Ishikawa (cell line): ENCODE measurements at regions not wholly inside any gene's neighbourhood (a gene's known extent, or its start where the extent isn't known, plus 50 kb on each side); places are given as distances from the start of the nearest gene placed in this dataset.

Experiments
- CEBPB ChIP-seq: IDR thresholded peaks from 2 replicates; pipeline ENCODE4 v1.6.1; 2012
- CREB1 ChIP-seq: IDR thresholded peaks from 2 replicates; pipeline ENCODE4 v1.6.1; 2012; ENCODE audit warnings: low read depth
- EGR1 ChIP-seq: IDR thresholded peaks from 2 replicates; pipeline ENCODE4 v1.6.1; 2012
- EP300 ChIP-seq: IDR thresholded peaks from 2 replicates; pipeline ENCODE4 v1.6.1; 2012; ENCODE audit warnings: borderline replicate concordance
- FOXM1 ChIP-seq: IDR thresholded peaks from 2 replicates; pipeline ENCODE4 v1.6.1; 2012; ENCODE audit warnings: low read depth, borderline replicate concordance
- MAX ChIP-seq: IDR thresholded peaks from 2 replicates; pipeline ENCODE4 v1.6.1; 2012
- NFIC ChIP-seq: IDR thresholded peaks from 2 replicates; pipeline ENCODE4 v1.6.1; 2012
- RAD21 ChIP-seq: IDR thresholded peaks from 2 replicates; pipeline ENCODE4 v1.6.1; 2012; ENCODE audit warnings: low read depth
- REST ChIP-seq: IDR thresholded peaks from 2 replicates; pipeline ENCODE4 v1.6.1; 2012; ENCODE audit warnings: low read depth, mild to moderate bottlenecking
- TAF1 ChIP-seq: IDR thresholded peaks from 2 replicates; pipeline ENCODE4 v1.6.1; 2012; ENCODE audit warnings: low read depth, mild to moderate bottlenecking
- TCF12 ChIP-seq: IDR thresholded peaks from 2 replicates; pipeline ENCODE4 v1.6.1; 2012; ENCODE audit warnings: low read depth
- TEAD4 ChIP-seq: IDR thresholded peaks from 2 replicates; pipeline ENCODE4 v1.6.1; 2012
- USF1 ChIP-seq: IDR thresholded peaks from 2 replicates; pipeline ENCODE4 v1.6.1; 2012
- YY1 ChIP-seq: IDR thresholded peaks from 2 replicates; pipeline ENCODE4 v1.6.1; 2012; ENCODE audit warnings: low read depth
- ZBTB7A ChIP-seq: IDR thresholded peaks from 2 replicates; pipeline ENCODE4 v1.6.1; 2012; ENCODE audit warnings: low read depth

- no peak for TF ChIP-seq REST
- TF ChIP-seq RAD21 = no peak
Measured at GRCh38 chr6:80488190-80488589, 381.7 kb downstream of the BCKDHB start.

GRCh38 chr6:80482056-80482455 is 375.6 kb downstream of the BCKDHB start:
- no peak for TF ChIP-seq ZBTB7A
- no peak for TF ChIP-seq YY1
- no peak for TF ChIP-seq FOXM1
- no peak for TF ChIP-seq EP300
- no peak for TF ChIP-seq CREB1
- no peak for TF ChIP-seq NFIC
- no peak for TF ChIP-seq MAX
- TF ChIP-seq TCF12 = no peak
- no peak for TF ChIP-seq CEBPB
- no peak for TF ChIP-seq REST
- TF ChIP-seq RAD21 = no peak
- TF ChIP-seq EGR1 = no peak
- TF ChIP-seq TEAD4 = no peak
- no peak for TF ChIP-seq USF1

GRCh38 chr6:80480421-80481157 is 374.1 kb downstream of the BCKDHB start:
- TF ChIP-seq USF1 (no peak), RAD21 (no peak), TCF12 (no peak), EP300 (no peak)

GRCh38 chr6:80478030-80478429 is 371.6 kb downstream of the BCKDHB start:
- no peak for TF ChIP-seq CEBPB
- TF ChIP-seq REST = no peak
- TF ChIP-seq RAD21 = no peak
- TF ChIP-seq TCF12 = no peak
- no peak for TF ChIP-seq TEAD4
- TF ChIP-seq FOXM1 = no peak
- TF ChIP-seq EP300 = no peak
- no peak for TF ChIP-seq TAF1
- no peak for TF ChIP-seq NFIC
- no peak for TF ChIP-seq CREB1
- TF ChIP-seq EGR1 = no peak
- no peak for TF ChIP-seq USF1
- TF ChIP-seq YY1 = no peak
- no peak for TF ChIP-seq ZBTB7A
- no peak for TF ChIP-seq MAX

GRCh38 chr6:80477591-80477990 is 371.1 kb downstream of the BCKDHB start:
- TF ChIP-seq USF1 (no peak), TEAD4 (0 out of 2 replicates have a peak, but pooled peaks have one; percentile 23), ZBTB7A (no peak)
